ENCODE measurements at regions not wholly inside any gene's neighbourhood (a gene's known extent, or its start where the extent isn't known, plus 50 kb on each side); places are given as distances from the start of the nearest gene placed in this dataset.

GRCh38 chr10:4511509-4511908, 314.5 kb upstream of the AKR1E2 start:
- TF ChIP-seq GATA2 (IDR thresholded peaks at IDR 0.05; ENCODE audit: low read depth, low read length) (no peak), GATA3 (IDR thresholded peaks at IDR 0.05; ENCODE audit: low read depth, low read length) (no peak)

All from SH-SY5Y (cell line).